Stomach (tissue), 8 donors: ENCODE measurements at regions not wholly inside any gene's neighbourhood (a gene's known extent, or its start where the extent isn't known, plus 50 kb on each side); places are given as distances from the start of the nearest gene placed in this dataset.
"Not testable (repeated sequence)": the region's sequence is repeated elsewhere in the genome, so short reads cannot be mapped to it uniquely, and the experiment has no call there.

Experiments
- DNase-seq, 2 donors: peaks; one replicate each; pipeline versions ENCODE4 v3.0.0 to v3.0.0-alpha.2; 2013 to 2019
- H3K27ac ChIP-seq, 5 donors: fragments of 200-600 bp in 4 of 5; sonication (generic) in 4 of 5; one replicate each; pipeline ENCODE4 v1.5.1; 2013 to 2019; ENCODE audit warnings: mild to moderate bottlenecking in 1 of 5, moderate library complexity in 1 of 5
- H3K27me3 ChIP-seq, 3 donors: fragments of 200-600 bp; sonication (generic); one replicate each; pipeline ENCODE4 v1.5.1; 2017 to 2019; ENCODE audit warnings: mixed run types in 1 of 3
- H3K36me3 ChIP-seq, 4 donors: fragments of 200-600 bp; sonication (generic); 1 replicate in 3 of 4; 2 replicates in 1 of 4; pipeline ENCODE4 v1.5.1; 2016 to 2019
- H3K4me1 ChIP-seq, 4 donors: fragments of 200-600 bp; sonication (generic); one replicate each; pipeline ENCODE4 v1.5.1; 2016 to 2019
- H3K4me3 ChIP-seq, 4 donors: fragments of 200-600 bp; sonication (generic) in 3 of 4; one replicate each; pipeline ENCODE4 v1.5.1; 2016 to 2019; ENCODE audit warnings: mild to moderate bottlenecking in 1 of 4
- H3K9me3 ChIP-seq, 4 donors: fragments of 200-600 bp; sonication (generic); one replicate each; pipeline ENCODE4 v1.5.1; 2016 to 2019
- EP300 ChIP-seq: sonication (generic); formaldehyde crosslinking; IDR thresholded peaks from one replicate; pipeline ENCODE4 v1.6.1; 2017; ENCODE audit warnings: antibody characterized with exemption
- POLR2A ChIP-seq, 4 donors: fragments of 450-650 bp; IDR thresholded peaks; one replicate each; pipeline ENCODE4 v1.6.1; 2016; ENCODE audit warnings: antibody characterized with exemption in 4 of 4, control low read depth in 2 of 4, mild to moderate bottlenecking in 1 of 4, moderate library complexity in 1 of 4
- POLR2AphosphoS5 ChIP-seq, 3 donors: sonication (generic); formaldehyde crosslinking; IDR thresholded peaks; one replicate each; pipeline ENCODE4 v1.6.1; 2016; ENCODE audit warnings: antibody characterized with exemption in 3 of 3
- WGBS, 5 donors: extraction: QIAGEN DNeasy Blood & Tissue Kit in 3 of 5; methylation state at CpG; one replicate each; pipeline versions ENCODE4 v1.1.5 to v1.1.7; 2013 to 2018; 5-methylcytosine and 5-hydroxymethylcytosine counted together
- intact Hi-C: fragments of 100-400 bp; cut with DNase I; formaldehyde crosslinking; loops from one replicate; pipeline ENCODE4 v1.15.1; 2023; ENCODE audit warnings: low total_unique reads
- TF ChIP-seq, protein P1 (sequence below), 7 experiments: fragments of 450-650 bp in 4 of 7; fragments of 200-600 bp in 3 of 7; sonication (generic) in 3 of 7; IDR thresholded peaks; one replicate each; pipeline ENCODE4 v1.5.1; 2016 to 2019; ENCODE audit warnings: antibody characterized with exemption in 7 of 7, control low read depth in 2 of 7, mild to moderate bottlenecking in 1 of 7
- donor health status: healthy with polysubstance abuse.
- donor health status: Bipolar disorder and iron deficiency.
- donor health status: healthy.

GRCh38 chr5:124986170-124986569, 239.7 kb upstream of the ZNF608 start:
- Histone ChIP-seq H3K4me1 (peaks cover 0 to 8% (median under 1%) of the 10 kb centered on the region in 4 donors), H3K27me3 (no peaks in the 10 kb centered on the region), H3K36me3 (no peaks in the 10 kb centered on the region), H3K27ac (no peak overlapping the region), H3K4me3 (no peak overlapping the region), H3K9me3 (peaks cover 0 to 10% (median 3%) of the 10 kb centered on the region in 4 donors)
- 68 to 87% (median 82%) methylated on average over 3 of the region's 3 CpGs for WGBS, 5 donors
- intact Hi-C loops = no loop called here
- TF ChIP-seq POLR2A (IDR thresholded peaks at IDR 0.05) = no peak
- TF ChIP-seq, protein P1, sequence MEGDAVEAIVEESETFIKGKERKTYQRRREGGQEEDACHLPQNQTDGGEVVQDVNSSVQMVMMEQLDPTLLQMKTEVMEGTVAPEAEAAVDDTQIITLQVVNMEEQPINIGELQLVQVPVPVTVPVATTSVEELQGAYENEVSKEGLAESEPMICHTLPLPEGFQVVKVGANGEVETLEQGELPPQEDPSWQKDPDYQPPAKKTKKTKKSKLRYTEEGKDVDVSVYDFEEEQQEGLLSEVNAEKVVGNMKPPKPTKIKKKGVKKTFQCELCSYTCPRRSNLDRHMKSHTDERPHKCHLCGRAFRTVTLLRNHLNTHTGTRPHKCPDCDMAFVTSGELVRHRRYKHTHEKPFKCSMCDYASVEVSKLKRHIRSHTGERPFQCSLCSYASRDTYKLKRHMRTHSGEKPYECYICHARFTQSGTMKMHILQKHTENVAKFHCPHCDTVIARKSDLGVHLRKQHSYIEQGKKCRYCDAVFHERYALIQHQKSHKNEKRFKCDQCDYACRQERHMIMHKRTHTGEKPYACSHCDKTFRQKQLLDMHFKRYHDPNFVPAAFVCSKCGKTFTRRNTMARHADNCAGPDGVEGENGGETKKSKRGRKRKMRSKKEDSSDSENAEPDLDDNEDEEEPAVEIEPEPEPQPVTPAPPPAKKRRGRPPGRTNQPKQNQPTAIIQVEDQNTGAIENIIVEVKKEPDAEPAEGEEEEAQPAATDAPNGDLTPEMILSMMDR (IDR thresholded peaks at IDR 0.05) = no peak
- TF ChIP-seq POLR2AphosphoS5 (IDR thresholded peaks at IDR 0.05) = no peak
- TF ChIP-seq EP300 = no peak
- DNase-seq = no peak

- Histone ChIP-seq H3K27me3 (no peaks in the 10 kb centered on the region), H3K36me3 (no peaks in the 10 kb centered on the region), H3K4me3 (no peak overlapping the region), H3K27ac (no peak overlapping the region), H3K9me3 (peaks cover 0 to 10% (median 3%) of the 10 kb centered on the region in 4 donors), H3K4me1 (peaks cover 0 to 6% (median 0%) of the 10 kb centered on the region in 4 donors)
- intact Hi-C loops = no loop called here
- TF ChIP-seq POLR2A (IDR thresholded peaks at IDR 0.05) (no peak), POLR2AphosphoS5 (IDR thresholded peaks at IDR 0.05) (no peak), EP300 (no peak)
- TF ChIP-seq, protein P1 (IDR thresholded peaks at IDR 0.05) = no peak
- DNase-seq = no peak
- 87 to 95% (median 90%) methylated on average over 3 of the region's 3 CpGs for WGBS, 5 donors
Observed at GRCh38 chr5:124986667-124987066, 240.2 kb upstream of the ZNF608 start.

DNA sequence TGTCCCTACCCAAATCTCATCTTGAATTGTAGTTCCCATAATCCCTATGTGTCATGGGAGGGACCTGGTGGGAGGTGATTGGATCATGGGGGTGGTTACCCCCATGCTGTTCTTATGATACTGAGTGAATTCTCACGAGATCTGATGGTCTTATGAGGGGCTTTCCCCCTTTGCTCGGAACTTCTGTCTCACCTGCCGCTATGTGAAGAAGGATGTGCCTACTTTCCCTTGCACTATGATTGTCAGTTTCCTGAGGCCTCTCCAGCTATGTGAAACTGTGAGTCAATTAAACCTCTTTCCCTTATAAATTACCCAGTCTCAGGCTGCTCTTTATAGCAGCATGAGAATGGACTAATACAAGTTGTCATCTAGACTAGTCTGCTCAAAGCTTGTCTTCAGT, 241.3 kb upstream of the ZNF608 start:
- DNase-seq, intact Hi-C loops, H3K4me3 ChIP-seq, H3K27me3 ChIP-seq, H3K27ac ChIP-seq, H3K4me1 ChIP-seq, H3K36me3 ChIP-seq, H3K9me3 ChIP-seq: not testable (repeated sequence)
- WGBS, 5 donors = 68 to 97% (median 91%) methylated on average over 3 of the region's 3 CpGs

DNA sequence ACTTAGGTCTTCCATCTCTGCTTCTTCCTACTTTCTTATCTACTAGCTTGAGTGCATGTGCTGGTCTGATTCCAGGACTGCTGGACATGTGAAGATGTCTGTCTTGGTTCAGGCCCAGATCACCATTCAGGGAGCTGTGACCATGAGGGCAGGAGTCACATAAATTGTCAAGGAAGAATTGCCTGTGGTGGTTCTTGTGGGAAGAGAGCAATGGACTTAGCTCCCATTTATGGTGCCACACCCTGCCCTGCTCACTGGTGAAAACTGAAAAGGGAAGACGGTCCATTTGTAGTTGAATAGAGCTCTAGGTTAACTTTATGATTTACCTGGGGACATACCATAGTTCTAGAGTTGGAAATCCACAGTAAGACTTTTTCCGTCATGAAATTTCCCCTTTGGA, 244.3 kb upstream of the ZNF608 start:
- Histone ChIP-seq H3K9me3 (no peaks in the 10 kb centered on the region), H3K27me3 (no peaks in the 10 kb centered on the region), H3K27ac (no peak overlapping the region), H3K36me3 (no peaks in the 10 kb centered on the region), H3K4me3 (no peak overlapping the region), H3K4me1 (peaks cover 0 to 5% (median 3%) of the 10 kb centered on the region in 4 donors)
- peak in 1 of 2 donors; percentile 48 for DNase-seq
- no peak for TF ChIP-seq POLR2A (IDR thresholded peaks at IDR 0.05)
- no peak for TF ChIP-seq POLR2AphosphoS5 (IDR thresholded peaks at IDR 0.05)
- TF ChIP-seq, protein P1 (IDR thresholded peaks at IDR 0.05) = no peak
- no peak for TF ChIP-seq EP300
- intact Hi-C loops = no loop called here
- WGBS, 5 donors = 79 to 98% (median 95%) methylated on average over 2 of the region's 2 CpGs

DNA sequence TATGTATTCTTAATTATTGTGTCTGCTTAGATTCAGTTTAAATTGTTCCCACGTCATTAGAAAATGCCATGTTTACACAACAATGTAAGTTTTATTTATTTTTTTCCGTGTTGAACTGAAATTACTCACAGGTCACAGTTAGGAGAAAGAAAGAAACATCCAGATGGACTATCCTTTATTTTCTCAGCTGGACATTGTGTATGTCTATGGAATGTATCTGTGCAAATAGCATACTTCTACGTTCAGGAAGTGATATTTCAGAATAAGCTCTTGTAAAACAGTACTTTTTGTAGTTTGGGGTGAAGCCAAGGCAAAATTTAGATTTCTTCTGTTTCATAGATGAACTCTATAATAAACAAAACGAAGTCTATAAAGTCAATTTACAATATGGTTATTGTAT, 249.0 kb upstream of the ZNF608 start:
- no peak overlapping the region for H3K27ac ChIP-seq
- TF ChIP-seq POLR2A (IDR thresholded peaks at IDR 0.05) (no peak), EP300 (no peak), POLR2AphosphoS5 (IDR thresholded peaks at IDR 0.05) (no peak)
- TF ChIP-seq, protein P1 (IDR thresholded peaks at IDR 0.05) = no peak
- no peaks in the 10 kb centered on the region for H3K27me3 ChIP-seq
- no peak for DNase-seq
- intact Hi-C loops = no loop called here
- H3K4me3 ChIP-seq = no peak overlapping the region
- no peaks in the 10 kb centered on the region for H3K36me3 ChIP-seq
- H3K9me3 ChIP-seq = no peaks in the 10 kb centered on the region
- WGBS, 5 donors = 19 to 38% (median 21%) methylated on average over 4 of the region's 4 CpGs
- peaks cover 0 to 25% (median 10%) of the 10 kb centered on the region in 4 donors for H3K4me1 ChIP-seq
